Astrocyte of the cerebellum (primary cell): ENCODE measurements at regions not wholly inside any gene's neighbourhood (a gene's known extent, or its start where the extent isn't known, plus 50 kb on each side); places are given as distances from the start of the nearest gene placed in this dataset.

ENCODE experiments used
- DNase-seq: peaks from one replicate; pipeline ENCODE4 v3.0.0-alpha.2; 2011; ENCODE audit warnings: low read depth
- H3K4me3 ChIP-seq: 2 replicates; pipeline ENCODE4 v1.5.1; 2011; ENCODE audit warnings: mild to moderate bottlenecking, low read depth, low read length, moderate library complexity
- in situ Hi-C: cut with HindIII; loops from 2 replicates; pipeline ENCODE4 v1.10.0; 2017; ENCODE audit warnings: low sequenced_read_pairs
- TF ChIP-seq, protein P1 (sequence below): IDR thresholded peaks from 2 replicates; pipeline ENCODE4 v1.5.1; 2012; ENCODE audit warnings: low read length, low read depth, moderate library complexity, mild to moderate bottlenecking; ENCODE audit errors: missing control alignments

DNA sequence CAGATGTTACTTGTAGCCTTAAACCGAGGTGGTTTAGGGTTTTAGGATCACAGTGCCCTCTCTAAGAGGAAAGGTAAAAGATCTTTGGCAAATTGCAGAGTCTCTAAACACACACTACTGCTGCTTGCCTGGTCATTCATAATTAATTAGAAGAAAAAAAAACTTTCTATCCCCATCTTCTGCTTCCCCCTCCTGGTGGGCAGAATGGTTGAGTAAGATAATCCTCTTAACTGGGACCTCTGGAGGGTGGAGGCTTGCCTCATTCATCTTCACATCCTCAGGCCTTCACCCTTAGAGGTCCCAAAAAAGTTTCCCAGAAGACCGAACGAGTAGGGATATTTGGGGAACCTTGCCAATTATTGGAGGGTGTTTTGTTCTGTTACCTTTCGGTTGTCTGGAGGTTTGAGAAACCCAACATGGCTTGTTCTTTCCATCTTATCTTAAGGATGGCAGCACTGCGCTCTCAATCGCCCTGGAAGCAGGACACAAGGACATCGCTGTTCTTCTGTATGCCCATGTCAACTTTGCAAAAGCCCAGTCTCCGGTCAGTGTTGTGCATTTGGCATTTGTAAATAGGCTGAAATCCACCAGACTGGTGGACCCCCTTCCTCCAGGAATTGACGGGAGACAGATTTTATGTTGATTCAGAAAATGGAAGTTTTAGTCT lies 97.3 kb upstream of the DMRT1 start:
- in situ Hi-C loops: no loop called here
- DNase-seq: no peak
- TF ChIP-seq, protein P1, sequence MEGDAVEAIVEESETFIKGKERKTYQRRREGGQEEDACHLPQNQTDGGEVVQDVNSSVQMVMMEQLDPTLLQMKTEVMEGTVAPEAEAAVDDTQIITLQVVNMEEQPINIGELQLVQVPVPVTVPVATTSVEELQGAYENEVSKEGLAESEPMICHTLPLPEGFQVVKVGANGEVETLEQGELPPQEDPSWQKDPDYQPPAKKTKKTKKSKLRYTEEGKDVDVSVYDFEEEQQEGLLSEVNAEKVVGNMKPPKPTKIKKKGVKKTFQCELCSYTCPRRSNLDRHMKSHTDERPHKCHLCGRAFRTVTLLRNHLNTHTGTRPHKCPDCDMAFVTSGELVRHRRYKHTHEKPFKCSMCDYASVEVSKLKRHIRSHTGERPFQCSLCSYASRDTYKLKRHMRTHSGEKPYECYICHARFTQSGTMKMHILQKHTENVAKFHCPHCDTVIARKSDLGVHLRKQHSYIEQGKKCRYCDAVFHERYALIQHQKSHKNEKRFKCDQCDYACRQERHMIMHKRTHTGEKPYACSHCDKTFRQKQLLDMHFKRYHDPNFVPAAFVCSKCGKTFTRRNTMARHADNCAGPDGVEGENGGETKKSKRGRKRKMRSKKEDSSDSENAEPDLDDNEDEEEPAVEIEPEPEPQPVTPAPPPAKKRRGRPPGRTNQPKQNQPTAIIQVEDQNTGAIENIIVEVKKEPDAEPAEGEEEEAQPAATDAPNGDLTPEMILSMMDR: no peak
- no peak overlapping the region for H3K4me3 ChIP-seq

DNA sequence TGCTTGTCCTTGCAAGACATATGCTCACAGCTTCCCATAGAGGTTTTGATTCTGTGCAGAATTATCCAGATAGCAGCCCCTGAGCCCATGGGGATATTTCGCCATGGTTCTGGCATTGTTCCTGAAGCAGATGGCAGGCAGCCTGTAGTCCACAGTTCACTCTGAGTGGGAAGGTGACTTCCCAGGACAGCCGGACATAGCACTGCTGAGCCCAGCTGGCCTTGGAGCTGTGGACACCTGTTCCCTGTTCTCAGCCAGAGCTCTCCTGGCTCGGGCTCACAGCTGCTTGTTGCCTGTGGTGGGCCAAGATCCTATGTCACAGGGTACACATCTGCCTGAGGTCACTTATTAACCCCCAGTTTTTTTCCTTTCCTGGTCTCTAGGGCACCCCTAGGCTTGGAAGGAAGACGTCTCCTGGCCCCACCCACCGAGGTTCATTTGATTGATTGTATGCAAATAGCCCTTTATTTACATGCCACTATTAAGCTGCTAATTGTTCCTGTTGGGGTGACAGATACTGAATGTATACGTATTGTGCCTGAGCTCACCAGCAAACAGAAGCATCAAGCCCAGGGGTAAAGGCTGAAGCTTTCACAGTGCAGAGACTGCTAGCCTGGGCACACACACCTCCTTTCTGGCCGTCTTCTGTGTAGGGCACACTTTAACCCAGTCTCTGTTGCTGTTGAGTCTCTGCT lies 96.6 kb upstream of the DMRT1 start:
- in situ Hi-C loops: no loop called here
- no peak for DNase-seq
- no peak overlapping the region for H3K4me3 ChIP-seq
- TF ChIP-seq, protein P1: no peak

DNA sequence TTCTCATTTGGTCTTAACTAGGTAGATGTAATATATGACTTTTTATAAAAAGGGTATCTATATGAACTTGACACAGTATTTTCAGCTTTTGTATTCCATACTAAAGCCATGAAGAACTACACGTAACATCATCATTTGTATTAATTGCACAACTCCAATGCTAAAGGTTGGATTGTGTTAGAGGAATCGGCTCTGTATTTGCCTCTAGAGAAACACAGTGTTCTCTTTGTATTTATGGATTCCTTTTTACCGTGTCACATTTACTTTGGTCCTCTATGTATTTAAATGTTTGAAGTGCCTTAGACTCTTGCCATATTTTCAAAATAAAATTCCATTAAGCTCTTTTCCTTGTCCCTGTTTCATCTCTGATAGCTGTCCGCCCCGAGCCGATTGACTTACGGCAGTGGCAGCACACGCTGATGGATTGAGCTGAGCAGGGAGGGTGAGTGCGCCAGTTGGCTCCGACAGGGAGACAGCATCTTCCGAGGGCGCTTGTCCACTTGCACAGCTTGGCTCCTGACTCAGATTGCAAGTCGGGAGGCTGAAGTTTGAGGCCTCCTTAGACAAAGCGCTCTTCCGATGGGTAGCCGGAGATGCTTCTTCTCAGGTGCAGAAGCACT lies 95.6 kb upstream of the DMRT1 start:
- TF ChIP-seq, protein P1: no peak
- in situ Hi-C loops: no loop called here
- no peak for DNase-seq
- H3K4me3 ChIP-seq: no peak overlapping the region

DNA sequence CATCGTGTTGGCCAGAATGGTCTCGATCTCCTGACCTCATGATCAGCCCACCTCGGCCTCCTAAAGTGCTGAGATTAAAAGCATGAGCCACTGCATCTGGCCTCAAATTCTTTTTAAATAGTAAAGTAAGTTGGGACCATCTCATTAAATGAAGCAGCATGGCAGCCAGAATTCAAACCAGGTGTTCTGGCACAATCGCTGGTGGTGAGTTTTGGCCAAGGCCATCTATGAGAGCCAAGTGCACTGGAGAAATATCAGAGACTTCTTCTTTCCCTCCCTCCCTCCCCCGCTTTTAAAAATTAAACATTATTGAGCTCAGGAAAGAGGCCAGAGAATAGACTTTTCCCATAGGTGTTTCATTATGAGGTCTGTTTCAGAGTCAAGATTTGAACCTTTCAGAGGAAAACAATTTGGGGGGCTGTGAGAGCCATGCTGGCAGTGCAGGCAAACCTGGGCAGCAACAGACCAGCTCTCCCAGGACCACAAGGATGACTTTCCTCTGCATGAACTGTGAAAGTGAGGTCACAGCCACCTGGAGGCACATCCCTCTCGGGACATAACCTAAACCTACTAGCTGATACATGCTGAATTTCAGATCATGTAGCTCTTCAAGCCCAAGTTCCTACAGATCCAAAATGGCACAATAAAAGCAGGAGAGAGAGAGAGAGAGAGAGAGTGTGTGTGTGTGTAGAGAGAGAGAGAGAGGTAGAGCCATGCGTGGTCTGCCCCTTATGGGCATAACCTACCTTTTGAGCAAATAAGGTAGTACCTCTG lies 94.6 kb upstream of the DMRT1 start:
- no peak overlapping the region for H3K4me3 ChIP-seq
- TF ChIP-seq, protein P1: no peak
- DNase-seq: no peak
- in situ Hi-C loops: no loop called here

DNA sequence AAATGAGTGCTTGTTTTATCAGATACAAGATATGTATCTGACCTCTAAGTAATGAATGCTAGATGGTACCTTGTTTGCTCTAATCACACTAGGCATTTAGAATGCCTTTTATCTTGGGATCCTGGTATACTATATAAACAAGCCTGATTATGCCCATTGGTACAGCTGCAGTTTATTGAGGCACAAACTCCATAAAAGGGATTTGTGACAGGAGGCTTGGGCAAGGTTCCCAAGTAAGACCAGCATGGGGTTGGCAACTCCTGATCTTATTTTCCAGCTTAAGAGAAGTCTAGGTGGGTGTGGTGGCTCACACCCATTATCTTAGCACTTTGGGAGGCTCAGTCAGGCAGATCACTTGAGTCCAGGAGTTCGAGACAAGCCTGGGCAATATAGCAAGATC lies 93.9 kb upstream of the DMRT1 start:
- DNase-seq: no peak
- TF ChIP-seq, protein P1: no peak
- in situ Hi-C loops: no loop called here
- H3K4me3 ChIP-seq: no peak overlapping the region

DNA sequence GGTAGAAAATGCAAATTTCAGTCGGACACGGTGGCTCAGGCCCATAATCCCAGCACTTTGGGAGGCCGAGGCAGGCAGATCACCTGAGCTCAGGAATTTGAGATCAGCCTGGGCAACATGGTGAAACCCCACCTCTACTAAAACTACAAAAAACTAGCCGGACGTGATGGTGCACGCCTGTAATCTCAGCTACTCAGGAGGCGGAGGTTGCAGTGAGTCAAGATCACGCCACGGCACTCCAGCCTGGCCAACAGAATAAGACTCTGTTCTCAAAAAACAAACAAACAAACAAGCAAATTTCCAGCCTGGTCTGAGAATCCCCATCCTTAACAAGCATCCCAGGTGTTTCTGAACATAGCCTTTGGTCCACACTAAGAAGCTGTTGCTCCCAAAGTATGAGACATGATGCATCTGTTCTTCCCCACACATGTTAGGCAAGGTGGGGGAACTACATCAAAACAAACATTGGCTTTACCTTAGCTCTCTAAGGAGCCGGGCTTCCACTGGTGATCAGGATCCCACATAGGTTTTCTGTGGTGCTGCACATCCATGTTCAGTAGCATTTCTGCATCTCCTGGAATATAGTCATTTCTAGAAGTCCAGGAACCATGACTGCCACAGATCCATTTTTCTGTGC lies 92.5 kb upstream of the DMRT1 start:
- DNase-seq: no peak
- in situ Hi-C loops: no loop called here
- TF ChIP-seq, protein P1: no peak
- no peak overlapping the region for H3K4me3 ChIP-seq
